GM23338 (cell line): ENCODE measurements at regions not wholly inside any gene's neighbourhood (a gene's known extent, or its start where the extent isn't known, plus 50 kb on each side); places are given as distances from the start of the nearest gene placed in this dataset.

Source experiments
- ATAC-seq: fragments of 200-7000 bp; cut with Tn5 transposase; 3 replicates; pipeline ENCODE4 v1.9.1; 2020
- DNase-seq: peaks from one replicate; pipeline ENCODE4 v3.0.0-alpha.2; 2015; ENCODE audit warnings: low spot score
- H2AFZ ChIP-seq: fragments of 200-600 bp; sonication (generic); 2 replicates; pipeline ENCODE4 v1.8.0; 2016; ENCODE audit warnings: antibody characterized with exemption, mild to moderate bottlenecking, moderate library complexity
- H3F3A ChIP-seq: fragments of 200-600 bp; sonication (generic); replicated peaks from 2 replicates; pipeline ENCODE4 v1.8.0; 2017; ENCODE audit warnings: antibody characterized with exemption, mixed run types, low read depth
- H3K27ac ChIP-seq: fragments of 200-600 bp; sonication (generic); 2 replicates; pipeline ENCODE4 v1.6.1; 2016; ENCODE audit warnings: low read depth
- H3K27me3 ChIP-seq: fragments of 200-600 bp; sonication (generic); 2 replicates; pipeline ENCODE4 v1.8.0; 2016; ENCODE audit warnings: mild to moderate bottlenecking, mixed run types, moderate library complexity; ENCODE audit not compliant: insufficient read depth
- H3K36me3 ChIP-seq: fragments of 200-600 bp; sonication (generic); 2 replicates; pipeline ENCODE4 v1.8.0; 2016; ENCODE audit warnings: mild to moderate bottlenecking; ENCODE audit not compliant: insufficient read depth
- H3K4me1 ChIP-seq: fragments of 200-600 bp; sonication (generic); 2 replicates; pipeline ENCODE4 v1.8.0; 2016; ENCODE audit warnings: mild to moderate bottlenecking, moderate library complexity; ENCODE audit not compliant: insufficient read depth
- H3K4me2 ChIP-seq: fragments of 200-600 bp; sonication (generic); 2 replicates; pipeline ENCODE4 v1.7.1; 2017; ENCODE audit warnings: mixed run types
- H3K4me3 ChIP-seq: fragments of 200-600 bp; sonication (generic); 2 replicates; pipeline ENCODE4 v1.6.1; 2016; ENCODE audit warnings: mixed run types
- H3K79me2 ChIP-seq: fragments of 200-600 bp; sonication (generic); replicated peaks from 2 replicates; pipeline ENCODE4 v1.8.0; 2017; ENCODE audit warnings: mild to moderate bottlenecking; ENCODE audit not compliant: insufficient read depth
- H3K9me2 ChIP-seq: fragments of 200-600 bp; sonication (generic); 2 replicates; pipeline ENCODE4 v1.8.0; 2017; ENCODE audit not compliant: insufficient read depth
- H4K20me1 ChIP-seq: fragments of 200-600 bp; sonication (generic); replicated peaks from 2 replicates; pipeline ENCODE4 v1.8.0; 2017; ENCODE audit warnings: mild to moderate bottlenecking; ENCODE audit not compliant: insufficient read depth
- H3K27ac Mint-ChIP-seq: 2 replicates; pipeline ENCODE4 v1.8.0; 2020; ENCODE audit warnings: inconsistent platforms, mild to moderate bottlenecking, moderate library complexity, mixed read lengths
- H3K27me3 Mint-ChIP-seq: 3 replicates; pipeline ENCODE4 v1.8.0; 2022; ENCODE audit warnings: low read depth, mild to moderate bottlenecking, moderate library complexity, mixed read lengths, inconsistent platforms; ENCODE audit not compliant: insufficient read depth, poor library complexity
- H3K36me3 Mint-ChIP-seq: 3 replicates; pipeline ENCODE4 v1.8.0; 2021; ENCODE audit warnings: low read depth, mild to moderate bottlenecking, inconsistent platforms, moderate library complexity, mixed read lengths
- H3K4me1 Mint-ChIP-seq: 3 replicates; pipeline ENCODE4 v1.8.0; 2020; ENCODE audit warnings: mild to moderate bottlenecking, inconsistent platforms, mixed read lengths
- H3K4me3 Mint-ChIP-seq: 3 replicates; pipeline ENCODE4 v1.8.0; 2021; ENCODE audit warnings: moderate library complexity, mild to moderate bottlenecking, inconsistent platforms, mixed read lengths
- H3K9me3 Mint-ChIP-seq: 3 replicates; pipeline ENCODE4 v1.8.0; 2020; ENCODE audit warnings: moderate library complexity, mild to moderate bottlenecking, inconsistent platforms, mixed read lengths
- CTCF ChIP-seq, 2 experiments: fragments of 200-600 bp in 1 of 2; sonication (generic) in 1 of 2; conservative IDR thresholded peaks; 2 replicates each; pipeline versions ENCODE4 v1.5.1 to v1.6.1; 2016 to 2017; ENCODE audit warnings: antibody characterized with exemption in 2 of 2, low read depth in 2 of 2, mild to moderate bottlenecking in 2 of 2, moderate library complexity in 1 of 2
- EZH2 ChIP-seq: fragments of 200-600 bp; sonication (generic); IDR thresholded peaks from one replicate; pipeline ENCODE4 v1.8.0; 2017; ENCODE audit warnings: antibody characterized with exemption, mild to moderate bottlenecking, low read depth; ENCODE audit not compliant: unreplicated experiment
- NANOG ChIP-seq: IDR thresholded peaks from 2 replicates; pipeline ENCODE4 v1.6.1; 2016; ENCODE audit warnings: antibody characterized with exemption, borderline replicate concordance
- REST ChIP-seq: IDR thresholded peaks from one replicate; pipeline ENCODE4 v1.6.1; 2018; ENCODE audit warnings: antibody characterized with exemption; ENCODE audit not compliant: unreplicated experiment
- STAT1 ChIP-seq: IDR thresholded peaks from one replicate; pipeline ENCODE4 v1.6.1; 2016; ENCODE audit warnings: antibody characterized with exemption; ENCODE audit not compliant: unreplicated experiment
- ZNF114 ChIP-seq: fragments of 250-450 bp; sonication (Bioruptor Pico); IDR thresholded peaks from 2 replicates; pipeline ENCODE4 v1.5.0; 2020; ENCODE audit warnings: mild to moderate bottlenecking, moderate library complexity
- ZNF462 ChIP-seq: fragments of 250-450 bp; sonication (Bioruptor Pico); IDR thresholded peaks from 2 replicates; pipeline ENCODE4 v1.5.0; 2020; ENCODE audit warnings: mild to moderate bottlenecking, moderate library complexity

- TF ChIP-seq STAT1 = no peak
- no peak for TF ChIP-seq ZNF114 (CRISPR knock-in tag)
- TF ChIP-seq NANOG = no peak
- TF ChIP-seq ZNF462 = no peak
- no peak for TF ChIP-seq EZH2
- TF ChIP-seq REST = no peak
- peak; percentile 44 to 51 for TF ChIP-seq CTCF (conservative IDR thresholded peaks at IDR 0.05; ENCODE audit: low read depth in 2 of 2)
- Histone ChIP-seq H3F3A (no peaks in the 10 kb centered on the region), H2AFZ (no peak overlapping the region), H3K4me3 (no peak overlapping the region), H3K79me2 (no peaks in the 10 kb centered on the region), H3K27me3 (no peaks in the 10 kb centered on the region), H4K20me1 (no peaks in the 10 kb centered on the region), H3K9me2 (no peaks in the 10 kb centered on the region), H3K36me3 (no peaks in the 10 kb centered on the region), H3K4me1 (no peaks in the 10 kb centered on the region), H3K27ac (no peak overlapping the region), H3K4me2 (no peak overlapping the region)
- H3K27me3 Mint-ChIP-seq = peaks cover 3% of the 10 kb centered on the region
- H3K36me3 Mint-ChIP-seq = peaks cover 3% of the 10 kb centered on the region; the same call in 1 of the 3 replicates
- no peak for DNase-seq
- peaks cover 15% of the 10 kb centered on the region for H3K4me1 Mint-ChIP-seq
- peaks cover 4% of the 10 kb centered on the region; the same call in 2 of the 3 replicates for H3K9me3 Mint-ChIP-seq
- no peak overlapping the region for H3K27ac Mint-ChIP-seq
- ATAC-seq = no peak
- no peak overlapping the region for H3K4me3 Mint-ChIP-seq
Measured at GRCh38 chr2:66013456-66013855, 421.5 kb upstream of the MEIS1 start.
